OCI-LY3 (cell line): ENCODE measurements at regions not wholly inside any gene's neighbourhood (a gene's known extent, or its start where the extent isn't known, plus 50 kb on each side); places are given as distances from the start of the nearest gene placed in this dataset.

ENCODE experiments used
- CTCF ChIP-seq: fragments of 200-600, 300-600 bp; sonication (generic); IDR thresholded peaks from 2 replicates; pipeline ENCODE4 v1.5.1; 2014; ENCODE audit warnings: antibody characterized with exemption, low read length, low read depth
- EZH2phosphoT487 ChIP-seq: fragments of 200-600 bp; shearing (Covaris generic); IDR thresholded peaks from 2 replicates; pipeline ENCODE4 v1.6.1; 2018; ENCODE audit warnings: antibody characterized with exemption, mixed run types, low read depth

GRCh38 chr12:13431041-13431440 lies 234.5 kb downstream of the EMP1 start:
- TF ChIP-seq CTCF (no peak), EZH2phosphoT487 (no peak)
